GM19455 (cell line): ENCODE measurements at regions not wholly inside any gene's neighbourhood (a gene's known extent, or its start where the extent isn't known, plus 50 kb on each side); places are given as distances from the start of the nearest gene placed in this dataset.

ENCODE experiments used
- ATAC-seq: cut with Tn5 transposase; IDR thresholded peaks from one replicate; pipeline ENCODE4 v1.9.1; 2021; ENCODE audit not compliant: unreplicated experiment

GRCh38 chr5:119789406-119790117, 160.2 kb downstream of the FAM170A start:
- no peak for ATAC-seq

- ATAC-seq = no peak
These were observed 162.9 kb downstream of the FAM170A start for GRCh38 chr5:119792161-119792799.

GRCh38 chr5:119795768-119796167, 166.4 kb downstream of the FAM170A start:
- no peak for ATAC-seq

- ATAC-seq = no peak
These were observed 172.2 kb downstream of the FAM170A start for GRCh38 chr5:119801570-119801969.

GRCh38 chr5:119808024-119808423, 178.7 kb downstream of the FAM170A start:
- ATAC-seq = no peak

GRCh38 chr5:119808474-119808873, 179.1 kb downstream of the FAM170A start:
- no peak for ATAC-seq

GRCh38 chr5:119810217-119810616, 180.9 kb downstream of the FAM170A start:
- no peak for ATAC-seq

GRCh38 chr5:119811458-119811857, 182.1 kb downstream of the FAM170A start:
- ATAC-seq = no peak

GRCh38 chr5:119814655-119815054, 185.3 kb downstream of the FAM170A start:
- no peak for ATAC-seq

GRCh38 chr5:119816055-119816454, 186.7 kb downstream of the FAM170A start:
- no peak for ATAC-seq

- ATAC-seq = no peak
These were observed 190.7 kb downstream of the FAM170A start for GRCh38 chr5:119820016-119820415.

GRCh38 chr5:119820608-119821007, 191.2 kb downstream of the FAM170A start:
- ATAC-seq = no peak

GRCh38 chr5:119828541-119828940, 199.2 kb downstream of the FAM170A start:
- ATAC-seq = no peak

GRCh38 chr5:119829341-119829740, 200.0 kb downstream of the FAM170A start:
- ATAC-seq = no peak

GRCh38 chr5:119833176-119833575, 203.8 kb downstream of the FAM170A start:
- no peak for ATAC-seq

GRCh38 chr5:119840175-119840574, 210.8 kb downstream of the FAM170A start:
- ATAC-seq = no peak

- no peak for ATAC-seq
These were observed 222.8 kb downstream of the FAM170A start for GRCh38 chr5:119852140-119852539.

GRCh38 chr5:119860463-119860862, 231.1 kb downstream of the FAM170A start:
- no peak for ATAC-seq

GRCh38 chr5:119862619-119863018, 233.3 kb downstream of the FAM170A start:
- no peak for ATAC-seq

- no peak for ATAC-seq
These were observed 234.9 kb downstream of the FAM170A start for GRCh38 chr5:119864286-119864685.

GRCh38 chr5:119873611-119874010, 244.3 kb downstream of the FAM170A start:
- no peak for ATAC-seq

- ATAC-seq = no peak
These were observed 247.2 kb downstream of the FAM170A start for GRCh38 chr5:119876522-119876921.

GRCh38 chr5:119878712-119879111, 249.4 kb downstream of the FAM170A start:
- ATAC-seq = no peak
